ENCODE measurements at regions not wholly inside any gene's neighbourhood (a gene's known extent, or its start where the extent isn't known, plus 50 kb on each side); places are given as distances from the start of the nearest gene placed in this dataset.
A peak's percentile ranks its signal among the peaks of the same experiment; 100 is the strongest.

- no peak for DNase-seq (ENCODE audit: low read depth in 2 of 2)
These were observed 271.8 kb downstream of the MTX2 start for GRCh38 chr2:176540995-176541394.

- no peak for DNase-seq (ENCODE audit: low read depth in 2 of 2)
These were observed 273.2 kb downstream of the MTX2 start for GRCh38 chr2:176542476-176542875.

GRCh38 chr2:176544557-176544956, 275.3 kb downstream of the MTX2 start:
- no peak for DNase-seq (ENCODE audit: low read depth in 2 of 2)

GRCh38 chr2:176544991-176545956, 276.0 kb downstream of the MTX2 start:
- DNase-seq (ENCODE audit: low read depth in 2 of 2) = no peak

- DNase-seq (ENCODE audit: low read depth in 2 of 2) = no peak
These were observed 277.3 kb downstream of the MTX2 start for GRCh38 chr2:176546550-176546949.

GRCh38 chr2:176552501-176553135, 283.4 kb downstream of the MTX2 start:
- no peak for DNase-seq (ENCODE audit: low read depth in 2 of 2)

GRCh38 chr2:176553685-176554100, 284.5 kb downstream of the MTX2 start:
- DNase-seq (ENCODE audit: low read depth in 2 of 2) = peak in 1 of 2 donors; percentile 0

GRCh38 chr2:176554101-176555048, 285.1 kb downstream of the MTX2 start:
- DNase-seq (ENCODE audit: low read depth in 2 of 2) = peak; percentile 0 to 8

GRCh38 chr2:176555112-176555511, 285.9 kb downstream of the MTX2 start:
- no peak for DNase-seq (ENCODE audit: low read depth in 2 of 2)

GRCh38 chr2:176555781-176556180, 286.5 kb downstream of the MTX2 start:
- DNase-seq (ENCODE audit: low read depth in 2 of 2) = no peak

GRCh38 chr2:176556373-176556772, 287.1 kb downstream of the MTX2 start:
- no peak for DNase-seq (ENCODE audit: low read depth in 2 of 2)

GRCh38 chr2:176557821-176558220, 288.6 kb downstream of the MTX2 start:
- DNase-seq (ENCODE audit: low read depth in 2 of 2) = no peak

GRCh38 chr2:176558574-176559140, 289.4 kb downstream of the MTX2 start:
- no peak for DNase-seq (ENCODE audit: low read depth in 2 of 2)

- no peak for DNase-seq (ENCODE audit: low read depth in 2 of 2)
These were observed 291.1 kb downstream of the MTX2 start for GRCh38 chr2:176560296-176560695.

GRCh38 chr2:176561706-176562105, 292.5 kb downstream of the MTX2 start:
- DNase-seq (ENCODE audit: low read depth in 2 of 2) = no peak

GRCh38 chr2:176562359-176563078, 293.3 kb downstream of the MTX2 start:
- no peak for DNase-seq (ENCODE audit: low read depth in 2 of 2)

- no peak for DNase-seq (ENCODE audit: low read depth in 2 of 2)
These were observed 296.5 kb downstream of the MTX2 start for GRCh38 chr2:176565641-176566323.

- no peak for DNase-seq (ENCODE audit: low read depth in 2 of 2)
These were observed 297.3 kb downstream of the MTX2 start for GRCh38 chr2:176566496-176566895.

GRCh38 chr2:176566961-176567360, 297.7 kb downstream of the MTX2 start:
- no peak for DNase-seq (ENCODE audit: low read depth in 2 of 2)

GRCh38 chr2:176567361-176567760, 298.1 kb downstream of the MTX2 start:
- no peak for DNase-seq (ENCODE audit: low read depth in 2 of 2)
